ENCODE measurements at regions not wholly inside any gene's neighbourhood (a gene's known extent, or its start where the extent isn't known, plus 50 kb on each side); places are given as distances from the start of the nearest gene placed in this dataset.
A peak's percentile ranks its signal among the peaks of the same experiment; 100 is the strongest.
"Not testable (repeated sequence)": the region's sequence is repeated elsewhere in the genome, so short reads cannot be mapped to it uniquely, and the experiment has no call there.

DNA sequence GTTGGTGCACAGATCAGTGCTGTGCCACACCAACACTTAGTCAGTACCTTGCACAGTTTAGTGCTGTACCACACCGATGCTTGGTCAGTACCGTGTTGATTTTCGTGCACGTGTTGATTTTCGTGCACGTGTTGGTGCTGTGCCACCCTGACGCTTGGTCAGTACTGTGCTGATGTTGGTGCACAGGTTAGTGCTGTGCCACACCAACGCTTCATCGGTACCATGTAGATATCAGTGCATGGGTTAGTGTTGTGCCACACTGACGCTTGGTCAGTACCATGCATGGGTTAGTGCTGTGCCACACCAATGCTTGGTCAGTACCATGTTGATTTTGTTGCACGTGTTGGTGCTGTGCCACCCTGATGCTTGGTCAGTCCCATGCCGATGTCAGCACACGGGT lies 103.5 kb downstream of the NPIPB11 start:
- Histone ChIP-seq H2AK5ac (ENCODE audit: low read depth, low read length) (peak overlapping the region; percentile 88; the same call in 1 of the 2 replicates), H2BK20ac (ENCODE audit: low read depth, low read length) (0 out of 2 replicates have a peak overlapping the region, but pooled peaks have one; percentile 46), H3K36me3 (ENCODE audit: control insufficient read depth, insufficient read depth, low read length) (peaks cover 5% of the 10 kb centered on the region), H3K4ac (ENCODE audit: low read depth, low read length) (0 out of 2 replicates have a peak overlapping the region, but pooled peaks have one; percentile 54), H3K79me1 (ENCODE audit: low read depth in 1 of 2, low read length in 2 of 2) (peaks cover 0 to 5% of the 10 kb centered on the region in 2 experiments; a peak in 1 of 4 replicates), H3K9ac (ENCODE audit: low read depth, low read length) (no peak overlapping the region), H3K14ac (replicated peaks; ENCODE audit: low read depth, low read length) (no peak overlapping the region), H3K4me1 (ENCODE audit: control insufficient read depth, insufficient read depth, low read length) (peaks cover 18% of the 10 kb centered on the region), H3K9me3 (ENCODE audit: control insufficient read depth, insufficient read depth, low read length) (no peaks in the 10 kb centered on the region), H3K23ac (ENCODE audit: low read depth, low read length) (no peak overlapping the region), H3K27ac (ENCODE audit: insufficient read depth, low read length) (no peak overlapping the region), H2BK15ac (ENCODE audit: low read depth, low read length) (no peak overlapping the region; the same call in 2 of the 3 replicates), H3K27me3 (ENCODE audit: control insufficient read depth, insufficient read depth, low read length) (no peaks in the 10 kb centered on the region), H2BK5ac (ENCODE audit: low read depth, low read length, poor library complexity, severe bottlenecking) (no peak overlapping the region), H3K56ac (ENCODE audit: extremely low read depth, insufficient read depth, low read length) (no peak overlapping the region), H3K4me3 (ENCODE audit: insufficient read depth, low read depth, low read length) (no peak overlapping the region), H3K18ac (ENCODE audit: low read depth, low read length) (no peak overlapping the region), H3K9me1 (ENCODE audit: insufficient read depth, low read length) (peaks cover 23% of the 10 kb centered on the region), H4K20me1 (ENCODE audit: insufficient read depth, low read length) (no peaks in the 10 kb centered on the region), H2AFZ (replicated peaks; ENCODE audit: low read length, poor library complexity) (no peak overlapping the region), H3K4me2 (ENCODE audit: low read depth, low read length) (no peak overlapping the region), H2AK9ac (replicated peaks; ENCODE audit: low read depth, low read length, poor library complexity) (no peak overlapping the region), H2BK120ac (ENCODE audit: low read depth, low read length) (peak overlapping the region; percentile 38; the same call in 1 of the 2 replicates), H4K8ac (ENCODE audit: low read depth in 2 of 2, low read length in 2 of 2) (no peak overlapping the region), H4K91ac (ENCODE audit: insufficient read depth, low read depth, low read length) (peak overlapping the region; percentile 44; the same call in 1 of the 2 replicates), H4K5ac (ENCODE audit: low read depth, low read length) (no peak overlapping the region)
- BruUV-seq (replicated peaks), result no TSS peak
- dilution Hi-C loops (cut with HindIII; ENCODE audit: low sequenced_read_pairs, unreplicated experiment) (no loop called here), in situ Hi-C loops (cut with MboI; ENCODE audit: low sequenced_read_pairs) (no loop called here), intact Hi-C loops (cut with micrococcal nuclease) (no loop called here)
- ChIA-PET POLR2A (ENCODE audit: unreplicated experiment) (no interaction called here), CTCF (no interaction called here)
- DNase-seq (no peak), ATAC-seq (ENCODE audit: low read depth) (no peak)
- WGBS, 2 experiments (ENCODE audit: extremely low coverage in 2 of 2, insufficient read length in 1 of 2), result 100% methylated on average over 8 of the region's 13 CpGs; no CpG with 5 or more reads in 1 of the 2 experiments
- TF ChIP-seq MAZ (IDR thresholded peaks at IDR 0.05; ENCODE audit: borderline replicate concordance, low read depth, low read length) (no peak), SMC3 (IDR thresholded peaks at IDR 0.05; ENCODE audit: low read depth, low read length) (no peak), FOS (IDR thresholded peaks at IDR 0.05; ENCODE audit: low read depth, low read length) (no peak), MXI1 (IDR thresholded peaks at IDR 0.05; ENCODE audit: borderline replicate concordance, low read depth, low read length) (no peak), POLR2A (IDR thresholded peaks at IDR 0.05; ENCODE audit: low read depth, low read length) (no peak), CHD1 (IDR thresholded peaks at IDR 0.05; ENCODE audit: low read depth, low read length) (no peak), CEBPB (IDR thresholded peaks at IDR 0.05; ENCODE audit: low read depth, low read length) (no peak), RCOR1 (IDR thresholded peaks at IDR 0.05; ENCODE audit: insufficient replicate concordance, low read length) (no peak)

DNA sequence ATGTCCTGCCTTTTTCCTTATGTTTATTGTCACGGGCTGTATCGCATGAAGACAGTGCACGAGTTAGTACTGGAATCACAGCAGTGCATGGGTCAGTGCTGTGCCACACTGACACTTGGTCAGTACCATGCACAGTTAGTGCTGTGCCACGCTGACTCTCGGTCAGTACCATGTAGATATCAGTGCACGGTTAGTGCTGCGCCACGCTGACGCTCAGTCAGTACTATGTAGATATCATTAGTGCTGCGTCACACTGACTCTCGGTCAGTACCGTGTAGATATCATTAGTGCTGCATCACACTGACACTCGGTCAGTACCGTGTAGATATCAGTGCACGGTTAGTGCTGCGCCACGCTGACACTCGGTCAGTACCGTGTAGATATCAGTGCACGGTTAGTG lies 104.1 kb downstream of the NPIPB11 start:
- H2AFZ ChIP-seq (replicated peaks; ENCODE audit: low read length, poor library complexity); BruUV-seq (replicated peaks); H3K23ac ChIP-seq (ENCODE audit: low read depth, low read length); CTCF ChIA-PET; ATAC-seq (ENCODE audit: low read depth); H2AK9ac ChIP-seq (replicated peaks; ENCODE audit: low read depth, low read length, poor library complexity); H4K5ac ChIP-seq (ENCODE audit: low read depth, low read length); in situ Hi-C loops (cut with MboI; ENCODE audit: low sequenced_read_pairs); H3K27me3 ChIP-seq (ENCODE audit: control insufficient read depth, insufficient read depth, low read length); H2BK20ac ChIP-seq (ENCODE audit: low read depth, low read length); H3K18ac ChIP-seq (ENCODE audit: low read depth, low read length); H4K8ac ChIP-seq (ENCODE audit: low read depth in 2 of 2, low read length in 2 of 2); dilution Hi-C loops (cut with HindIII; ENCODE audit: low sequenced_read_pairs, unreplicated experiment); intact Hi-C loops (cut with micrococcal nuclease); DNase-seq; H3K14ac ChIP-seq (replicated peaks; ENCODE audit: low read depth, low read length); H3K9me3 ChIP-seq (ENCODE audit: control insufficient read depth, insufficient read depth, low read length); H3K9ac ChIP-seq (ENCODE audit: low read depth, low read length); H4K91ac ChIP-seq (ENCODE audit: insufficient read depth, low read depth, low read length); H3K4me3 ChIP-seq (ENCODE audit: insufficient read depth, low read depth, low read length); POLR2A ChIA-PET (ENCODE audit: unreplicated experiment); H3K27ac ChIP-seq (ENCODE audit: insufficient read depth, low read length); H4K20me1 ChIP-seq (ENCODE audit: insufficient read depth, low read length); H3K4ac ChIP-seq (ENCODE audit: low read depth, low read length); H3K56ac ChIP-seq (ENCODE audit: extremely low read depth, insufficient read depth, low read length); H3K4me2 ChIP-seq (ENCODE audit: low read depth, low read length); H2BK15ac ChIP-seq (ENCODE audit: low read depth, low read length); H2BK5ac ChIP-seq (ENCODE audit: low read depth, low read length, poor library complexity, severe bottlenecking); H3K79me1 ChIP-seq (ENCODE audit: low read depth in 1 of 2, low read length in 2 of 2); H3K36me3 ChIP-seq (ENCODE audit: control insufficient read depth, insufficient read depth, low read length): not testable (repeated sequence)
- WGBS, 2 experiments (ENCODE audit: extremely low coverage in 2 of 2, insufficient read length in 1 of 2), result 99% methylated on average over 12 of the region's 20 CpGs; no CpG with 5 or more reads in 1 of the 2 experiments
- peak overlapping the region; percentile 41; the same call in 1 of the 2 replicates for H2BK120ac ChIP-seq (ENCODE audit: low read depth, low read length)
- peaks cover 15% of the 10 kb centered on the region for H3K4me1 ChIP-seq (ENCODE audit: control insufficient read depth, insufficient read depth, low read length)
- H2AK5ac ChIP-seq (ENCODE audit: low read depth, low read length), result peak overlapping the region; percentile 88
- peaks cover 19% of the 10 kb centered on the region for H3K9me1 ChIP-seq (ENCODE audit: insufficient read depth, low read length)

Data from IMR-90 (cell line).